ENCODE measurements at regions not wholly inside any gene's neighbourhood (a gene's known extent, or its start where the extent isn't known, plus 50 kb on each side); places are given as distances from the start of the nearest gene placed in this dataset.

DNA sequence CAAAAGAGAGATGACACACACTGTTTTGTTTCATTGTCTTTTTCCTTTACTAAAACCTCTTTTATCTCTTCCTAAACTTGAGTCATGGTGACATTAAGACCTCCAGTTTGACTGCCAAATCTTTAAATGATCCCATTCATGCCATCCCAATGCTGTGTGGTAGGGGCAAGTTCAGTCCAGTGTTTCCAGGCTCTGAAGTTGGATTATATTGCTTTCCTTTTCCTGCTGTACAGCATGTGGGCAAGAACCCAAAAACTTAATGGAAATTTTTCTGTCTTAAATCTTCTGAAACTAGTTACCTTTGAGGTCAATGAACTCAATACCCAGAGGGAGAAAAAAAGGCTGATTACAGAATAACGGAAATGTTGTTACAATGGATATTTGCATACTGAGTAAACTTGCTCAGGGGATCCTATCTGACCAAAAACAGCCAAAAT, 187.1 kb upstream of the FAR2 start:
- H3K9me3 ChIP-seq: no peaks in the 10 kb centered on the region
- no peak for DNase-seq
- no peaks in the 10 kb centered on the region for H3K36me3 ChIP-seq
- H3K27ac ChIP-seq: no peak overlapping the region
- WGBS, 2 donors: 54 to 70% methylated on average over 1 of the region's 1 CpG
- peaks cover 0 to 15% of the 10 kb centered on the region in 2 donors for H3K4me1 ChIP-seq
- H3K27me3 ChIP-seq: no peaks in the 10 kb centered on the region
- intact Hi-C loops (cut with DNase I): no loop called here
- H3K4me3 ChIP-seq (replicated peaks in 1 of 3): no peak overlapping the region
- TF ChIP-seq CTCF (IDR thresholded peaks at IDR 0.05): no peak
- no peak for TF ChIP-seq POLR2A (IDR thresholded peaks at IDR 0.05)

GRCh38 chr12:28963554-28963953, 185.5 kb upstream of the FAR2 start:
- Histone ChIP-seq H3K27me3 (no peaks in the 10 kb centered on the region), H3K9me3 (no peaks in the 10 kb centered on the region), H3K27ac (no peak overlapping the region), H3K36me3 (no peaks in the 10 kb centered on the region), H3K4me1 (peaks cover 0 to 12% of the 10 kb centered on the region in 2 donors), H3K4me3 (replicated peaks in 1 of 3) (no peak overlapping the region)
- intact Hi-C loops (cut with DNase I): no loop called here
- DNase-seq: no peak
- TF ChIP-seq POLR2A (IDR thresholded peaks at IDR 0.05) (no peak), CTCF (IDR thresholded peaks at IDR 0.05) (peak in 1 of 6 experiments; percentile 12)
- 12 to 31% methylated on average over 2 of the region's 2 CpGs for WGBS, 2 donors

DNA sequence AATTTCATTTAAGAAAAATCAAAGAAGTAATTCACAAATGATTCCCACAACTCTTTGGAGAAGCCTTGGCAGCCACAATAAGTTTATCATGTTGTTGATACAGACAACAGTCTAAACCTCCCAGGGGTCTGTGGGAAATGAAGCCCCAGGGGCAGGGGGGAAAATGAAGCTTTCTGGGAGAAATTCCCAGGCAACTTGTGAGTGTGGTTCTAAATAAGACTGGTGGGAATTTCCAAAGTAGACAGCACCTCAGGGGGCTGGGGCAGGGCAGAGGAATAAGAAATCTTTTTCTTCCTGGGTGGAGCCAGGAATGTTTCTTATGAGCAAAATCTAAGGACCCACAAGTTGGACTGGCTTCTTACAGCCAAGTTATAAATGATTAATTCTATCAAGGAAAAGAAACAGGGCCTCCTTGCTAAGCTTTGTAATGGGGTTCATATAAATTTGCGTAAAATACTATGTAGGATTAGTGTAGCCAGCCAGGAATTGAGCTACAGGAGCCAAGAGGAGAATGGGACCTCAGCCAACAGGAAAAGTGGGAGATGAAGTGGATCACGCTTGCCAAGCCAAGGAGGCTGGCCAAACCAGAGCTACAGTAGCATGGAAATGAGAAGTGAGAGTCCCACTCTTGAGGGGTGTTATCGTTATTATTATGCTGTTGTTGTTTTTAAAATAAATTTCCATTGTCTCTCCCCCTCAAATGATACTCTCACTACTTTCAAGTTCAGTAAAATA, 182.9 kb upstream of the FAR2 start:
- Histone ChIP-seq H3K27ac (peak overlapping the region in 1 of 3 donors; percentile 9), H3K4me3 (replicated peaks in 1 of 3) (no peak overlapping the region), H3K9me3 (no peaks in the 10 kb centered on the region), H3K4me1 (peaks cover 0 to 9% of the 10 kb centered on the region in 2 donors), H3K27me3 (no peaks in the 10 kb centered on the region), H3K36me3 (no peaks in the 10 kb centered on the region)
- TF ChIP-seq POLR2A (IDR thresholded peaks at IDR 0.05): no peak
- no peak for TF ChIP-seq CTCF (IDR thresholded peaks at IDR 0.05)
- peak; percentile 61 to 65 for DNase-seq
- WGBS, 2 donors: 8 to 11% methylated on average over 3 of the region's 3 CpGs
- intact Hi-C loops (cut with DNase I): no loop called here

- intact Hi-C loops (cut with DNase I): no loop called here
- H3K27me3 ChIP-seq: no peaks in the 10 kb centered on the region
- H3K4me3 ChIP-seq (replicated peaks in 1 of 3): no peak overlapping the region
- no peak for TF ChIP-seq POLR2A (IDR thresholded peaks at IDR 0.05)
- no peak for TF ChIP-seq CTCF (IDR thresholded peaks at IDR 0.05)
- 87 to 96% methylated on average over 8 of the region's 8 CpGs for WGBS, 2 donors
- peaks cover 0 to 9% of the 10 kb centered on the region in 2 donors for H3K4me1 ChIP-seq
- DNase-seq: no peak
- no peaks in the 10 kb centered on the region for H3K9me3 ChIP-seq
- H3K27ac ChIP-seq: no peak overlapping the region
- H3K36me3 ChIP-seq: no peaks in the 10 kb centered on the region
These were observed 181.7 kb upstream of the FAR2 start for GRCh38 chr12:28967426-28967825.

DNA sequence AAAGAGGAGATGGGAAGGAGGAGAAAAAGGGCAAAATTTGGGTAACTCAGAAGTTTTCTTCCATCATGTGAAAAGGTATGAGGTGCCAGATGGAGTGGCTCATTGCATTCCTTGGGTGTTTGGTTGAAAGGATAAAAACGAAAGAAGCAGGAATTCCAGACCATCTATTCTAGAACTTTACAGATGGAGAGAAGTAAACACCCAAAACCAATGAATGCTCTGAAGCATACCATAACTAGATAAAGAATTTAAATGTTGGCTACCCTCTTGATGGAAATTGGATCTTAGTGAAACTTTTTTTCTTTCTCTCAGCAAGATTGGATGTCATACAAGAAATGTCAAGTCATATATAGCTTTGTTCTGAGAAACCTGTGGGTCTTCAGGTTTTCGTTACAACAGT, 175.6 kb upstream of the FAR2 start:
- Histone ChIP-seq H3K4me1 (no peaks in the 10 kb centered on the region), H3K27ac (no peak overlapping the region), H3K27me3 (no peaks in the 10 kb centered on the region), H3K9me3 (no peaks in the 10 kb centered on the region), H3K4me3 (replicated peaks in 1 of 3) (no peak overlapping the region), H3K36me3 (no peaks in the 10 kb centered on the region)
- intact Hi-C loops (cut with DNase I): no loop called here
- DNase-seq: no peak
- no peak for TF ChIP-seq POLR2A (IDR thresholded peaks at IDR 0.05)
- 80 to 84% methylated on average over 2 of the region's 2 CpGs for WGBS, 2 donors
